ENCODE measurements at regions not wholly inside any gene's neighbourhood (a gene's known extent, or its start where the extent isn't known, plus 50 kb on each side); places are given as distances from the start of the nearest gene placed in this dataset.

DNA sequence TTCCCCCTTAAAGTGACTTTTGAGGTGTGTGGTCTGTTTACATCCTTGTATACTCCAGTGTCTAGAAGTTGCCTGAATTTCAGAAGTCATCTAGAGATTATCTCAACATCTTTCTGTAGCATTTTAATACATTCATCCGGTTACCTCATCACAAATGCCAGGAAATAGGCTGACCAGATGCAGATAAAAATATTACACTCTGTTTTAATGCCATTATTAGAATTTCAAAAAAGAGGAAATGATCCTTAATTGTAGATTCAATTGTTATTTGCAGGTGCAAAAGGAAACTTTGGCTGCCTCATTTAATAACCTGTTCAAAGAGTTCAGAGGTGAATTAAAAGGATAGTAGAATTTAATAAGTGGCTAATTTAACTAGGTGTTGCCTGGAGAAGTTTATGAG, 290.9 kb downstream of the C3orf38 start:
- DNase-seq = no peak
- no peaks in the 10 kb centered on the region for H3K4me1 ChIP-seq
- TF ChIP-seq, protein P1, sequence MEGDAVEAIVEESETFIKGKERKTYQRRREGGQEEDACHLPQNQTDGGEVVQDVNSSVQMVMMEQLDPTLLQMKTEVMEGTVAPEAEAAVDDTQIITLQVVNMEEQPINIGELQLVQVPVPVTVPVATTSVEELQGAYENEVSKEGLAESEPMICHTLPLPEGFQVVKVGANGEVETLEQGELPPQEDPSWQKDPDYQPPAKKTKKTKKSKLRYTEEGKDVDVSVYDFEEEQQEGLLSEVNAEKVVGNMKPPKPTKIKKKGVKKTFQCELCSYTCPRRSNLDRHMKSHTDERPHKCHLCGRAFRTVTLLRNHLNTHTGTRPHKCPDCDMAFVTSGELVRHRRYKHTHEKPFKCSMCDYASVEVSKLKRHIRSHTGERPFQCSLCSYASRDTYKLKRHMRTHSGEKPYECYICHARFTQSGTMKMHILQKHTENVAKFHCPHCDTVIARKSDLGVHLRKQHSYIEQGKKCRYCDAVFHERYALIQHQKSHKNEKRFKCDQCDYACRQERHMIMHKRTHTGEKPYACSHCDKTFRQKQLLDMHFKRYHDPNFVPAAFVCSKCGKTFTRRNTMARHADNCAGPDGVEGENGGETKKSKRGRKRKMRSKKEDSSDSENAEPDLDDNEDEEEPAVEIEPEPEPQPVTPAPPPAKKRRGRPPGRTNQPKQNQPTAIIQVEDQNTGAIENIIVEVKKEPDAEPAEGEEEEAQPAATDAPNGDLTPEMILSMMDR (IDR thresholded peaks at IDR 0.05) = no peak
- TF ChIP-seq POLR2A (IDR thresholded peaks at IDR 0.05) = no peak
- H3K9me3 ChIP-seq = no peaks in the 10 kb centered on the region
- H3K4me3 ChIP-seq = no peak overlapping the region
- H3K27me3 ChIP-seq = no peaks in the 10 kb centered on the region
- no peaks in the 10 kb centered on the region for H3K36me3 ChIP-seq
- H3K27ac ChIP-seq = no peak overlapping the region
- intact Hi-C loops (cut with DNase I; ENCODE audit: low total_unique reads) = no loop called here

DNA sequence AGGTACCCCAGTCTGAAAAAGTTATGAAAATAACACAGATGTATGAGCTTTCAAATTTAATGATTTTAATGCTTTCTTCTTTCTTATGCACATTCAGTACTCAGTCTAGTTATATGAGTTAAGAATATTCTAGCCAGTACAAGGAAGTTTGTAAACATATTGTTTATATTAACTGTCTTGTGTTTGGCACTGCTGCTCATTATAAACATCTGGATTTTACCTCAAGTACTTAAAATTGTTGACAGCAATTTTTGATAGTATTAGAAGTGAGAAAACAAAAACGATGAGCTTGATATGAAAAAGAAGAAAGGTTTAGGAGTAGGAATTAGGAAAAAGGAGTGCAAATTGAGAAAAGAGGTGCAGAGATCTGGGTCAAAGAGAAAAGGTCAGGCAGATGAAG, 293.3 kb downstream of the C3orf38 start:
- no peak for DNase-seq
- Histone ChIP-seq H3K27me3 (no peaks in the 10 kb centered on the region), H3K27ac (no peak overlapping the region), H3K36me3 (no peaks in the 10 kb centered on the region), H3K9me3 (no peaks in the 10 kb centered on the region), H3K4me3 (no peak overlapping the region), H3K4me1 (no peaks in the 10 kb centered on the region)
- intact Hi-C loops (cut with DNase I; ENCODE audit: low total_unique reads) = no loop called here
- TF ChIP-seq, protein P1 (IDR thresholded peaks at IDR 0.05) = no peak
- TF ChIP-seq POLR2A (IDR thresholded peaks at IDR 0.05) = no peak

GRCh38 chr3:88444251-88444650, 294.5 kb downstream of the C3orf38 start:
- Histone ChIP-seq H3K4me1 (no peaks in the 10 kb centered on the region), H3K27ac (no peak overlapping the region), H3K4me3 (no peak overlapping the region), H3K9me3 (no peaks in the 10 kb centered on the region), H3K27me3 (no peaks in the 10 kb centered on the region), H3K36me3 (no peaks in the 10 kb centered on the region)
- TF ChIP-seq POLR2A (IDR thresholded peaks at IDR 0.05) = no peak
- TF ChIP-seq, protein P1 (IDR thresholded peaks at IDR 0.05) = no peak
- no peak for DNase-seq
- intact Hi-C loops (cut with DNase I; ENCODE audit: low total_unique reads) = no loop called here

GRCh38 chr3:88452228-88452627, 302.5 kb downstream of the C3orf38 start:
- H3K27me3 ChIP-seq = no peaks in the 10 kb centered on the region
- DNase-seq = no peak
- no peak overlapping the region for H3K27ac ChIP-seq
- H3K4me3 ChIP-seq = no peak overlapping the region
- intact Hi-C loops (cut with DNase I; ENCODE audit: low total_unique reads) = no loop called here
- no peaks in the 10 kb centered on the region for H3K4me1 ChIP-seq
- TF ChIP-seq POLR2A (IDR thresholded peaks at IDR 0.05) = no peak
- TF ChIP-seq, protein P1 (IDR thresholded peaks at IDR 0.05) = no peak
- no peaks in the 10 kb centered on the region for H3K9me3 ChIP-seq
- H3K36me3 ChIP-seq = no peaks in the 10 kb centered on the region

GRCh38 chr3:88460369-88460768, 310.6 kb downstream of the C3orf38 start:
- H3K27me3 ChIP-seq = no peaks in the 10 kb centered on the region
- no peaks in the 10 kb centered on the region for H3K4me1 ChIP-seq
- no peaks in the 10 kb centered on the region for H3K9me3 ChIP-seq
- intact Hi-C loops (cut with DNase I; ENCODE audit: low total_unique reads) = no loop called here
- TF ChIP-seq POLR2A (IDR thresholded peaks at IDR 0.05) = no peak
- no peaks in the 10 kb centered on the region for H3K36me3 ChIP-seq
- H3K27ac ChIP-seq = no peak overlapping the region
- no peak for DNase-seq
- no peak overlapping the region for H3K4me3 ChIP-seq

DNA sequence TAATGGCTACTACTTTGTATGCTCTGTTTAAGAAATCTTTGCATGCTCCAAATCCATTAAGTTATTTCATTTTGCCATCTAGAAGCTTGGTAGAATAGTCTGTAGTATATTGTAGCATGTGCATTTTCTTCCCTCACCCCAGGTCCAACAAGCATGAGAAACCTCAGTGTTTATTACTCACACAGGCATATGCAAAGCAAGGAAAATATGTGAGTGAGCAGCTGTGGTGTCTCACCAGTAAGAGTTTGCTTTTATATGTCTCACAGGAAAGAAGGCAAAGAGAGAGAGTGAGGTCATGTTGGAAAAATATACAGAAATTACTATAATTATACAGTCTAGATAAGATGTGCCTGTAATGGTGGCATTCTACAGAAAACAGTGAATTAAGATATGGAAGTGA, 312.5 kb downstream of the C3orf38 start:
- TF ChIP-seq POLR2A (IDR thresholded peaks at IDR 0.05) = no peak
- TF ChIP-seq, protein P1 (IDR thresholded peaks at IDR 0.05) = no peak
- H3K4me1 ChIP-seq = no peaks in the 10 kb centered on the region
- no peak overlapping the region for H3K27ac ChIP-seq
- no peaks in the 10 kb centered on the region for H3K27me3 ChIP-seq
- no peak overlapping the region for H3K4me3 ChIP-seq
- no peaks in the 10 kb centered on the region for H3K9me3 ChIP-seq
- no peaks in the 10 kb centered on the region for H3K36me3 ChIP-seq
- intact Hi-C loops (cut with DNase I; ENCODE audit: low total_unique reads) = no loop called here
- no peak for DNase-seq

Measured in uterus (tissue), 3 donors.